MCF 10A (cell line): ENCODE measurements at regions not wholly inside any gene's neighbourhood (a gene's known extent, or its start where the extent isn't known, plus 50 kb on each side); places are given as distances from the start of the nearest gene placed in this dataset.
A peak's percentile ranks its signal among the peaks of the same experiment; 100 is the strongest.

Source experiments
- BruUV-seq: library from RNA; stranded (reverse); fragments of 400-500 nt; replicated peaks from 2 replicates; lab custom pipeline; 2021; lab: Mats Ljungman, UMichigan
- CTCF ChIA-PET: fragments of 300-600 bp; sonication (Branson Sonifier 250); formaldehyde crosslinking; extraction: SDS; loops from one replicate; lab custom pipeline; 2021; ENCODE audit warnings: antibody characterized with exemption, inconsistent platforms; lab: Yijun Ruan, JAX
- POLR2A ChIA-PET: fragments of 300-600, 350-650 bp; sonication (Branson Sonifier 250); formaldehyde crosslinking; extraction: SDS; loops from one replicate; lab custom pipeline; 2020; ENCODE audit warnings: antibody characterized with exemption, inconsistent platforms; lab: Yijun Ruan, JAX
- DNase-seq: peaks from one replicate; pipeline ENCODE4 v3.0.0-alpha.2; 2018; ENCODE audit not compliant: unreplicated experiment
- H3K27ac Mint-ChIP-seq: one replicate; pipeline ENCODE4 v1.8.0; 2022; ENCODE audit warnings: mild to moderate bottlenecking, low read depth, mixed read lengths; ENCODE audit not compliant: unreplicated experiment
- H3K27me3 Mint-ChIP-seq: one replicate; pipeline ENCODE4 v1.8.0; 2022; ENCODE audit warnings: mixed read lengths; ENCODE audit not compliant: insufficient read depth, unreplicated experiment
- H3K36me3 Mint-ChIP-seq: one replicate; pipeline ENCODE4 v1.8.0; 2022; ENCODE audit warnings: mild to moderate bottlenecking, moderate library complexity, mixed read lengths; ENCODE audit not compliant: insufficient read depth, unreplicated experiment
- H3K4me1 Mint-ChIP-seq: one replicate; pipeline ENCODE4 v1.8.0; 2022; ENCODE audit warnings: mixed read lengths; ENCODE audit not compliant: insufficient read depth, unreplicated experiment
- H3K4me3 Mint-ChIP-seq: one replicate; pipeline ENCODE4 v1.8.0; 2022; ENCODE audit warnings: mild to moderate bottlenecking, moderate library complexity, mixed read lengths; ENCODE audit not compliant: unreplicated experiment
- H3K9me3 Mint-ChIP-seq: one replicate; pipeline ENCODE4 v1.8.0; 2022; ENCODE audit warnings: mixed read lengths; ENCODE audit not compliant: unreplicated experiment
- CTCF ChIP-seq: fragments of 200-600 bp; IDR thresholded peaks from one replicate; pipeline ENCODE4 v1.8.0; 2022; ENCODE audit warnings: antibody characterized with exemption, mild to moderate bottlenecking; ENCODE audit not compliant: unreplicated experiment
- intact Hi-C: fragments of 100-400 bp; cut with micrococcal nuclease; formaldehyde crosslinking; loops from 2 replicates; pipeline ENCODE4 v1.14.1; 2022

- ChIA-PET CTCF (interaction anchor here (1.2 to 10.0 kb wide), 7 partner anchors 96 to 474 kb away, joined by 4 to 195 read pairs (median 16); partner anchors contain the start of gene CLDN1), POLR2A (interaction anchor here (0.8 to 5.1 kb wide), 3 partner anchors 82 to 117 kb away, joined by 5 to 24 read pairs (median 16); partner anchors contain the start of gene CLDN1)
- intact Hi-C loops, result loop anchor here (10.0 kb wide), 1 partner anchor 292 kb away; the partner anchor contains the start of gene IL1RAP
- H3K27ac Mint-ChIP-seq, result no peak overlapping the region
- peaks cover 7% of the 10 kb centered on the region for H3K4me1 Mint-ChIP-seq
- H3K27me3 Mint-ChIP-seq, result no peaks in the 10 kb centered on the region
- BruUV-seq, result no TSS peak
- H3K36me3 Mint-ChIP-seq, result no peaks in the 10 kb centered on the region
- H3K9me3 Mint-ChIP-seq, result peaks cover 6% of the 10 kb centered on the region
- no peak for TF ChIP-seq CTCF
- no peak overlapping the region for H3K4me3 Mint-ChIP-seq
- DNase-seq, result no peak
Observed at GRCh38 chr3:190222360-190222759, 99.9 kb downstream of the CLDN1 start.

GRCh38 chr3:190220362-190220761, 99.7 kb upstream of the P3H2 start:
- intact Hi-C loops, result loop anchor here (10.0 kb wide), 1 partner anchor 294 kb away; the partner anchor contains the start of gene IL1RAP
- DNase-seq, result no peak
- Mint-ChIP-seq H3K27ac (no peak overlapping the region), H3K36me3 (no peaks in the 10 kb centered on the region), H3K4me1 (peaks cover 3% of the 10 kb centered on the region), H3K27me3 (no peaks in the 10 kb centered on the region), H3K9me3 (peaks cover 6% of the 10 kb centered on the region), H3K4me3 (no peak overlapping the region)
- no peak for TF ChIP-seq CTCF
- no TSS peak for BruUV-seq
- ChIA-PET POLR2A (interaction anchor here (1.3 to 3.4 kb wide), 2 partner anchors 99 to 101 kb away, joined by 3 to 16 read pairs; partner anchors contain the start of gene CLDN1), CTCF (interaction anchor here (0.6 to 10.0 kb wide), 5 partner anchors 85 to 477 kb away, joined by 3 to 195 read pairs (median 4); partner anchors contain the start of gene CLDN1)

- H3K27me3 Mint-ChIP-seq, result no peaks in the 10 kb centered on the region
- H3K4me1 Mint-ChIP-seq, result no peaks in the 10 kb centered on the region
- intact Hi-C loops, result no loop called here
- ChIA-PET POLR2A (interaction anchor here (0.7 to 2.2 kb wide), 8 partner anchors 15 to 297 kb away, joined by 3 to 7 read pairs (median 4); partner anchors contain the start of genes CLDN1 and IL1RAP), CTCF (interaction anchor here (0.6 to 3.3 kb wide), 8 partner anchors 7 to 835 kb away, joined by 3 to 16 read pairs (median 6); partner anchors contain the start of gene CLDN1)
- H3K36me3 Mint-ChIP-seq, result no peaks in the 10 kb centered on the region
- no peak for TF ChIP-seq CTCF
- H3K4me3 Mint-ChIP-seq, result no peak overlapping the region
- H3K9me3 Mint-ChIP-seq, result peaks cover 22% of the 10 kb centered on the region
- H3K27ac Mint-ChIP-seq, result no peak overlapping the region
- BruUV-seq, result no TSS peak
- peak; percentile 73 for DNase-seq
Observed at GRCh38 chr3:190217081-190217480, 96.4 kb upstream of the P3H2 start.

- H3K27me3 Mint-ChIP-seq, result no peaks in the 10 kb centered on the region
- DNase-seq, result no peak
- BruUV-seq, result no TSS peak
- TF ChIP-seq CTCF, result no peak
- no peak overlapping the region for H3K27ac Mint-ChIP-seq
- H3K36me3 Mint-ChIP-seq, result no peaks in the 10 kb centered on the region
- POLR2A ChIA-PET, result interaction anchor here (1.0 kb wide), 1 partner anchor 105 kb away, joined by 5 read pairs; no protein-coding TSS in a partner anchor
- H3K9me3 Mint-ChIP-seq, result peaks cover 21% of the 10 kb centered on the region
- CTCF ChIA-PET, result interaction anchor here (1.3 kb wide), 1 partner anchor 108 kb away, joined by 4 read pairs; the partner anchor contains the start of gene CLDN1
- H3K4me3 Mint-ChIP-seq, result no peak overlapping the region
- intact Hi-C loops, result no loop called here
- H3K4me1 Mint-ChIP-seq, result no peaks in the 10 kb centered on the region
Observed at GRCh38 chr3:190213727-190214126, 93.0 kb upstream of the P3H2 start.
